Liver (tissue), 3 donors: ENCODE measurements at regions not wholly inside any gene's neighbourhood (a gene's known extent, or its start where the extent isn't known, plus 50 kb on each side); places are given as distances from the start of the nearest gene placed in this dataset.

ENCODE experiments used
- CTCF ChIP-seq: fragments of 150-350 bp; IDR thresholded peaks from 2 replicates; pipeline ENCODE4 v1.5.1; 2017; ENCODE audit warnings: improper control_type of control experiment, low read depth, low read length; ENCODE audit not compliant: missing input control
- MAX ChIP-seq: IDR thresholded peaks from 2 replicates; pipeline ENCODE4 v1.6.1; 2016; ENCODE audit warnings: antibody characterized with exemption
- RAD21 ChIP-seq, 2 donors: IDR thresholded peaks; 2 replicates each; pipeline ENCODE4 v1.6.1; 2016; ENCODE audit warnings: antibody characterized with exemption in 2 of 2, mild to moderate bottlenecking in 2 of 2
- SP1 ChIP-seq: IDR thresholded peaks from 2 replicates; pipeline ENCODE4 v1.6.1; 2018; ENCODE audit warnings: antibody characterized with exemption, mild to moderate bottlenecking
- TAF1 ChIP-seq: conservative IDR thresholded peaks from 2 replicates; pipeline ENCODE4 v1.6.1; 2016; ENCODE audit warnings: antibody characterized with exemption, mild to moderate bottlenecking
- YY1 ChIP-seq: IDR thresholded peaks from 2 replicates; pipeline ENCODE4 v1.6.1; 2016; ENCODE audit warnings: antibody characterized with exemption, mild to moderate bottlenecking
- TF ChIP-seq, protein P1 (sequence below): IDR thresholded peaks from 2 replicates; pipeline ENCODE4 v1.6.1; 2016; ENCODE audit warnings: antibody characterized with exemption, mild to moderate bottlenecking
- donor health status: healthy.
- donor health status: healthy.

GRCh38 chr11:121775276-121775675, 322.5 kb upstream of the SORL1-AS1 start:
- TF ChIP-seq RAD21 (IDR thresholded peaks at IDR 0.05) (no peak), CTCF (no peak), TAF1 (no peak), SP1 (no peak), YY1 (no peak), MAX (no peak)
- TF ChIP-seq, protein P1, sequence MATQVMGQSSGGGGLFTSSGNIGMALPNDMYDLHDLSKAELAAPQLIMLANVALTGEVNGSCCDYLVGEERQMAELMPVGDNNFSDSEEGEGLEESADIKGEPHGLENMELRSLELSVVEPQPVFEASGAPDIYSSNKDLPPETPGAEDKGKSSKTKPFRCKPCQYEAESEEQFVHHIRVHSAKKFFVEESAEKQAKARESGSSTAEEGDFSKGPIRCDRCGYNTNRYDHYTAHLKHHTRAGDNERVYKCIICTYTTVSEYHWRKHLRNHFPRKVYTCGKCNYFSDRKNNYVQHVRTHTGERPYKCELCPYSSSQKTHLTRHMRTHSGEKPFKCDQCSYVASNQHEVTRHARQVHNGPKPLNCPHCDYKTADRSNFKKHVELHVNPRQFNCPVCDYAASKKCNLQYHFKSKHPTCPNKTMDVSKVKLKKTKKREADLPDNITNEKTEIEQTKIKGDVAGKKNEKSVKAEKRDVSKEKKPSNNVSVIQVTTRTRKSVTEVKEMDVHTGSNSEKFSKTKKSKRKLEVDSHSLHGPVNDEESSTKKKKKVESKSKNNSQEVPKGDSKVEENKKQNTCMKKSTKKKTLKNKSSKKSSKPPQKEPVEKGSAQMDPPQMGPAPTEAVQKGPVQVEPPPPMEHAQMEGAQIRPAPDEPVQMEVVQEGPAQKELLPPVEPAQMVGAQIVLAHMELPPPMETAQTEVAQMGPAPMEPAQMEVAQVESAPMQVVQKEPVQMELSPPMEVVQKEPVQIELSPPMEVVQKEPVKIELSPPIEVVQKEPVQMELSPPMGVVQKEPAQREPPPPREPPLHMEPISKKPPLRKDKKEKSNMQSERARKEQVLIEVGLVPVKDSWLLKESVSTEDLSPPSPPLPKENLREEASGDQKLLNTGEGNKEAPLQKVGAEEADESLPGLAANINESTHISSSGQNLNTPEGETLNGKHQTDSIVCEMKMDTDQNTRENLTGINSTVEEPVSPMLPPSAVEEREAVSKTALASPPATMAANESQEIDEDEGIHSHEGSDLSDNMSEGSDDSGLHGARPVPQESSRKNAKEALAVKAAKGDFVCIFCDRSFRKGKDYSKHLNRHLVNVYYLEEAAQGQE = no peak
